ENCODE measurements at regions not wholly inside any gene's neighbourhood (a gene's known extent, or its start where the extent isn't known, plus 50 kb on each side); places are given as distances from the start of the nearest gene placed in this dataset.

DNA sequence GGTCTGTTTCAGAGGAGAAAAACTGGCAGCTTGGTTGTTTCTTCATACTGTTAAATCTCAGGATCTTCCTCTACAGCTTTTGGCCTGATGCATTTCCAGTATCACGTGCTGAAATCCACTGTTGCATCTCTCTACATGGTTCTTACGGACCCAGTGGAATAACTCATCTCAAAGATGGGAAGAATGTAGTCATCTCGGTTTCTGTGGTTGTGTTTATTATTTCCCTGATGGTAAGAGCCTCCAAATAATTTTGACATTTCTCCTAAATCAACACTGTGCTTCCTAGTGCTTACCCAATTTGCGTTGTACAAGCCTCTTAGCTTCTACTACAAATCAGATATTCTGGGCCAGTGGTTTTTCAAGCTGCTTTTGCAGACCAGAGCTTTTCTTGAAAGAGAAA, 812.8 kb downstream of the C12orf50 start:
- DNase-seq (ENCODE audit: low read depth, low spot score), result no peak
- H2AFZ ChIP-seq (ENCODE audit: control insufficient read depth, low read length), result no peak overlapping the region
- no peak overlapping the region for H3K4me3 ChIP-seq (ENCODE audit: control insufficient read depth in 2 of 3, extremely low read depth in 1 of 3, insufficient read depth in 2 of 3, low read depth in 1 of 3, low read length in 3 of 3)
- H3K79me2 ChIP-seq (ENCODE audit: control insufficient read depth, insufficient read depth, low read length), result no peaks in the 10 kb centered on the region
- H3K9me1 ChIP-seq (ENCODE audit: control insufficient read depth, extremely low read depth, insufficient read depth, low read length), result no peaks in the 10 kb centered on the region
- H3K36me3 ChIP-seq (ENCODE audit: control insufficient read depth in 2 of 2, extremely low read depth in 1 of 2, insufficient read depth in 2 of 2, low read length in 2 of 2), result no peaks in the 10 kb centered on the region
- H3K9me3 ChIP-seq (ENCODE audit: control insufficient read depth, low read depth, low read length), result no peaks in the 10 kb centered on the region
- no peak overlapping the region for H3K9ac ChIP-seq (ENCODE audit: control insufficient read depth, extremely low read depth, insufficient read depth, low read length)
- FAIRE-seq, result no peak
- no peak for TF ChIP-seq CTCF (optimal IDR thresholded peaks at IDR 0.05 in 1 of 3, IDR thresholded peaks at IDR 0.05 in 1 of 3, conservative IDR thresholded peaks at IDR 0.05 in 1 of 3; ENCODE audit: extremely low read depth in 1 of 3, insufficient read depth in 2 of 3, low read length in 3 of 3)
- no peak for TF ChIP-seq EZH2 (IDR thresholded peaks at IDR 0.05; ENCODE audit: low read length)
- H3K4me2 ChIP-seq (ENCODE audit: control insufficient read depth, extremely low read depth, insufficient read depth, low read depth, low read length), result no peak overlapping the region
- no peaks in the 10 kb centered on the region for H3K27me3 ChIP-seq (ENCODE audit: control insufficient read depth, extremely low read depth, insufficient read depth, low read length)
- dilution Hi-C loops (cut with MboI; ENCODE audit: extremely low pct_ligation_motif_present, low sequenced_read_pairs), result no loop called here
- H4K20me1 ChIP-seq (ENCODE audit: control insufficient read depth, extremely low read depth, insufficient read depth, low read length), result no peaks in the 10 kb centered on the region
- no peaks in the 10 kb centered on the region for H3K4me1 ChIP-seq (ENCODE audit: control insufficient read depth, extremely low read depth, insufficient read depth, low read length)
- H3K27ac ChIP-seq (ENCODE audit: control insufficient read depth, insufficient read depth, low read length), result no peak overlapping the region

DNA sequence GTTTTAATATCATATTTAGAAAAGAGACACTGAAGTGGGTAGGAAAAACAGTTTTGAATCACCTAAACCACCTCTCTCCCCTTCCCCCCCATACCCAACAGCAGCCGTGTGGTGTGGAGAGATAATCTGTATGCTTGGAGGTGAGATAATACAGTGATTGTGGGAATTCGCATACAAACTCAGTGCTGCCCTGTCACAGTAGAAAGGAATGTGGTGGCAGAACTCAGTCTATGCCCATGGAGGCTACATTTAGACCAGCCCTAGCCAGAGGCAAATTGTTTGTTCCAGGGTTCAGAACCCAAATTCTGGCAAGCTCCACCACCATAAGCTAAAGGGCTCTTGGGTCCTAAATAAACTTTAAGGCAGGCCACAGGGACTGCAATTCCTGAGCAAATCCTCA, 827.0 kb downstream of the C12orf50 start:
- dilution Hi-C loops (cut with MboI; ENCODE audit: extremely low pct_ligation_motif_present, low sequenced_read_pairs), result no loop called here
- H3K4me2 ChIP-seq (ENCODE audit: control insufficient read depth, extremely low read depth, insufficient read depth, low read depth, low read length), result no peak overlapping the region
- no peaks in the 10 kb centered on the region for H4K20me1 ChIP-seq (ENCODE audit: control insufficient read depth, extremely low read depth, insufficient read depth, low read length)
- H3K27me3 ChIP-seq (ENCODE audit: control insufficient read depth, extremely low read depth, insufficient read depth, low read length), result no peaks in the 10 kb centered on the region
- TF ChIP-seq EZH2 (IDR thresholded peaks at IDR 0.05; ENCODE audit: low read length) (no peak), CTCF (optimal IDR thresholded peaks at IDR 0.05 in 1 of 3, IDR thresholded peaks at IDR 0.05 in 1 of 3, conservative IDR thresholded peaks at IDR 0.05 in 1 of 3; ENCODE audit: extremely low read depth in 1 of 3, insufficient read depth in 2 of 3, low read length in 3 of 3) (no peak)
- no peaks in the 10 kb centered on the region for H3K36me3 ChIP-seq (ENCODE audit: control insufficient read depth in 2 of 2, extremely low read depth in 1 of 2, insufficient read depth in 2 of 2, low read length in 2 of 2)
- DNase-seq (ENCODE audit: low read depth, low spot score) (no peak), FAIRE-seq (no peak)
- no peak overlapping the region for H3K9ac ChIP-seq (ENCODE audit: control insufficient read depth, extremely low read depth, insufficient read depth, low read length)
- no peak overlapping the region for H3K27ac ChIP-seq (ENCODE audit: control insufficient read depth, insufficient read depth, low read length)
- H2AFZ ChIP-seq (ENCODE audit: control insufficient read depth, low read length), result no peak overlapping the region
- no peaks in the 10 kb centered on the region for H3K79me2 ChIP-seq (ENCODE audit: control insufficient read depth, insufficient read depth, low read length)
- H3K4me3 ChIP-seq (ENCODE audit: control insufficient read depth in 2 of 3, extremely low read depth in 1 of 3, insufficient read depth in 2 of 3, low read depth in 1 of 3, low read length in 3 of 3), result no peak overlapping the region
- no peaks in the 10 kb centered on the region for H3K9me3 ChIP-seq (ENCODE audit: control insufficient read depth, low read depth, low read length)
- no peaks in the 10 kb centered on the region for H3K9me1 ChIP-seq (ENCODE audit: control insufficient read depth, extremely low read depth, insufficient read depth, low read length)
- no peaks in the 10 kb centered on the region for H3K4me1 ChIP-seq (ENCODE audit: control insufficient read depth, extremely low read depth, insufficient read depth, low read length)

Data from keratinocyte (primary cell).